Aorta (tissue), 5 donors: ENCODE measurements at regions not wholly inside any gene's neighbourhood (a gene's known extent, or its start where the extent isn't known, plus 50 kb on each side); places are given as distances from the start of the nearest gene placed in this dataset.
"Not testable (repeated sequence)": the region's sequence is repeated elsewhere in the genome, so short reads cannot be mapped to it uniquely, and the experiment has no call there.

Experiments used
- ATAC-seq: fragments of 200-7000 bp; cut with Tn5 transposase; one replicate; pipeline ENCODE4 v1.9.1; 2022; ENCODE audit warnings: moderate library complexity; ENCODE audit not compliant: low FRiP score
- DNase-seq, 2 donors: peaks; one replicate each; pipeline ENCODE4 v3.0.0-alpha.2; 2020
- H3K27ac ChIP-seq, 2 donors: one replicate each; pipeline ENCODE4 v1.5.1; 2013; ENCODE audit warnings: low read length in 2 of 2, mild to moderate bottlenecking in 2 of 2, moderate library complexity in 2 of 2, control low read depth in 1 of 2, inconsistent platforms in 1 of 2, low read depth in 1 of 2
- H3K27me3 ChIP-seq, 2 donors: one replicate each; pipeline ENCODE4 v1.6.1; 2013; ENCODE audit warnings: control low read depth in 1 of 2, low read length in 1 of 2, mild to moderate bottlenecking in 1 of 2, moderate library complexity in 1 of 2; ENCODE audit not compliant: insufficient read depth in 2 of 2, control insufficient read depth in 1 of 2
- H3K36me3 ChIP-seq, 2 donors: one replicate each; pipeline ENCODE4 v1.6.1; 2013; ENCODE audit warnings: control low read depth in 1 of 2, low read length in 1 of 2, mild to moderate bottlenecking in 1 of 2; ENCODE audit not compliant: insufficient read depth in 2 of 2, control insufficient read depth in 1 of 2
- H3K4me1 ChIP-seq, 2 donors: one replicate each; pipeline ENCODE4 v1.6.1; 2013; ENCODE audit warnings: low read length in 2 of 2, control low read depth in 1 of 2, mild to moderate bottlenecking in 1 of 2, moderate library complexity in 1 of 2; ENCODE audit not compliant: insufficient read depth in 2 of 2, control insufficient read depth in 1 of 2
- H3K4me3 ChIP-seq, 2 donors: one replicate each; pipeline ENCODE4 v1.5.1; 2013; ENCODE audit warnings: low read length in 2 of 2, control low read depth in 1 of 2, mild to moderate bottlenecking in 1 of 2
- H3K9me3 ChIP-seq: one replicate; pipeline ENCODE4 v1.6.1; 2013; ENCODE audit warnings: mild to moderate bottlenecking, low read length; ENCODE audit not compliant: control insufficient read depth
- WGBS, 2 donors: extraction: QIAGEN DNeasy Blood & Tissue Kit; methylation state at CpG; one replicate each; pipeline ENCODE4 v1.1.7; 2013; 5-methylcytosine and 5-hydroxymethylcytosine counted together
- intact Hi-C, 2 donors: fragments of 100-400 bp; cut with DNase I; formaldehyde crosslinking; loops; one replicate each; pipeline versions ENCODE4 v1.14.2 to v1.15.0; 2022
- donor health status: healthy with polysubstance abuse.
- donor health status: Bipolar disorder and iron deficiency.
- donor health status: DM: no; HTN: no; CAD: no.
- donor health status: DM: no; HTN: no; CAD: no.
- donor health status: DM: yes; HTN: yes; CAD: no.

- intact Hi-C loops: no loop called here
- peak in 1 of 2 donors; percentile 56 for DNase-seq
- no peaks in the 10 kb centered on the region for H3K4me1 ChIP-seq
- ATAC-seq: no peak
- no peak overlapping the region for H3K27ac ChIP-seq
- 86 to 97% methylated on average over 2 of the region's 2 CpGs for WGBS, 2 donors
- H3K9me3 ChIP-seq: no peaks in the 10 kb centered on the region
- no peaks in the 10 kb centered on the region for H3K27me3 ChIP-seq
- H3K36me3 ChIP-seq: no peaks in the 10 kb centered on the region
- no peak overlapping the region for H3K4me3 ChIP-seq
Observed at GRCh38 chrX:63529961-63530360, 178.8 kb upstream of the SPIN4 start.

- H3K36me3 ChIP-seq: no peaks in the 10 kb centered on the region
- H3K4me3 ChIP-seq: no peak overlapping the region
- DNase-seq (no peak), ATAC-seq (no peak)
- 69 to 90% methylated on average over 1 of the region's 1 CpG for WGBS, 2 donors
- H3K27me3 ChIP-seq: no peaks in the 10 kb centered on the region
- no peak overlapping the region for H3K27ac ChIP-seq
- intact Hi-C loops: no loop called here
- H3K4me1 ChIP-seq: no peaks in the 10 kb centered on the region
- H3K9me3 ChIP-seq: no peaks in the 10 kb centered on the region
Observed at GRCh38 chrX:63526863-63527262, 175.7 kb upstream of the SPIN4 start.

- Histone ChIP-seq H3K4me3 (no peak overlapping the region), H3K27me3 (no peaks in the 10 kb centered on the region), H3K4me1 (no peaks in the 10 kb centered on the region), H3K36me3 (no peaks in the 10 kb centered on the region), H3K27ac (no peak overlapping the region), H3K9me3 (no peaks in the 10 kb centered on the region)
- no peak for DNase-seq
- ATAC-seq: no peak
- WGBS, 2 donors: 56 to 77% methylated on average over 3 of the region's 3 CpGs
- intact Hi-C loops: no loop called here
Observed at GRCh38 chrX:63525491-63525890, 174.4 kb upstream of the SPIN4 start.

- 90 to 91% methylated on average over 11 of the region's 11 CpGs for WGBS, 2 donors
- H3K36me3 ChIP-seq, ATAC-seq, H3K4me3 ChIP-seq, H3K4me1 ChIP-seq, H3K9me3 ChIP-seq, DNase-seq, H3K27ac ChIP-seq, H3K27me3 ChIP-seq: not testable (repeated sequence)
- intact Hi-C loops: loop anchor here in 1 of 2 donors (10.0 kb wide), 1 partner anchor 165 kb away; no protein-coding TSS in a partner anchor
Observed at GRCh38 chrX:63519368-63519767, 168.2 kb upstream of the SPIN4 start.

- Histone ChIP-seq H3K27me3 (no peaks in the 10 kb centered on the region), H3K9me3 (no peaks in the 10 kb centered on the region), H3K4me1 (no peaks in the 10 kb centered on the region), H3K4me3 (no peak overlapping the region), H3K36me3 (no peaks in the 10 kb centered on the region), H3K27ac (no peak overlapping the region)
- ATAC-seq (no peak), DNase-seq (no peak)
- intact Hi-C loops: loop anchor here in 1 of 2 donors (10.0 kb wide), 1 partner anchor 170 kb away; no protein-coding TSS in a partner anchor
Observed at GRCh38 chrX:63514569-63515080, 163.5 kb upstream of the SPIN4 start.

- Histone ChIP-seq H3K9me3 (no peaks in the 10 kb centered on the region), H3K27me3 (no peaks in the 10 kb centered on the region), H3K27ac (no peak overlapping the region), H3K4me3 (no peak overlapping the region), H3K36me3 (no peaks in the 10 kb centered on the region), H3K4me1 (no peaks in the 10 kb centered on the region)
- ATAC-seq (peak; percentile 29), DNase-seq (no peak)
- intact Hi-C loops: loop anchor here in 1 of 2 donors (10.0 kb wide), 1 partner anchor 171 kb away; no protein-coding TSS in a partner anchor
- 8 to 25% methylated on average over 5 of the region's 5 CpGs for WGBS, 2 donors
Observed at GRCh38 chrX:63513825-63514568, 162.9 kb upstream of the SPIN4 start.

- 85 to 98% methylated on average over 3 of the region's 3 CpGs for WGBS, 2 donors
- intact Hi-C loops: loop anchor here in 1 of 2 donors (10.0 kb wide), 1 partner anchor 173 kb away; no protein-coding TSS in a partner anchor
- no peak for ATAC-seq
Observed at GRCh38 chrX:63511361-63511760, 160.2 kb upstream of the SPIN4 start.

GRCh38 chrX:63508668-63509067 is 157.5 kb upstream of the SPIN4 start:
- DNase-seq (no peak), ATAC-seq (no peak)
- Histone ChIP-seq H3K36me3 (no peaks in the 10 kb centered on the region), H3K27me3 (no peaks in the 10 kb centered on the region), H3K27ac (no peak overlapping the region), H3K4me1 (no peaks in the 10 kb centered on the region), H3K9me3 (no peaks in the 10 kb centered on the region), H3K4me3 (no peak overlapping the region)
- WGBS, 2 donors: 72 to 96% methylated on average over 5 of the region's 5 CpGs
- intact Hi-C loops: no loop called here

More at GRCh38 chrX:63511361-63511760, 160.2 kb upstream of the SPIN4 start:
- Histone ChIP-seq H3K36me3 (no peaks in the 10 kb centered on the region), H3K27me3 (no peaks in the 10 kb centered on the region), H3K4me3 (no peak overlapping the region), H3K9me3 (no peaks in the 10 kb centered on the region), H3K27ac (no peak overlapping the region), H3K4me1 (no peaks in the 10 kb centered on the region)
- DNase-seq: no peak

GRCh38 chrX:63506320-63506719 is 155.2 kb upstream of the SPIN4 start:
- ATAC-seq (no peak), DNase-seq (no peak)
- intact Hi-C loops: no loop called here
- 61 to 98% methylated on average over 1 of the region's 1 CpG for WGBS, 2 donors
- no peaks in the 10 kb centered on the region for H3K9me3 ChIP-seq
- H3K27ac ChIP-seq: no peak overlapping the region
- no peaks in the 10 kb centered on the region for H3K4me1 ChIP-seq
- no peaks in the 10 kb centered on the region for H3K27me3 ChIP-seq
- H3K36me3 ChIP-seq: no peaks in the 10 kb centered on the region
- no peak overlapping the region for H3K4me3 ChIP-seq
